Omental fat pad (tissue), 3 donors: ENCODE measurements at regions not wholly inside any gene's neighbourhood (a gene's known extent, or its start where the extent isn't known, plus 50 kb on each side); places are given as distances from the start of the nearest gene placed in this dataset.

Source experiments
- ATAC-seq: fragments of 150-250 bp; one replicate; pipeline ENCODE4 v1.9.1; 2016; ENCODE audit warnings: mild to moderate bottlenecking, moderate library complexity; ENCODE audit not compliant: low FRiP score
- DNase-seq: peaks from one replicate; pipeline ENCODE4 v3.0.0-alpha.2; 2019; ENCODE audit warnings: low spot score
- CTCF ChIP-seq, 3 donors: fragments of 450-650 bp; IDR thresholded peaks; one replicate each; pipeline ENCODE4 v1.5.1; 2016 to 2017; ENCODE audit warnings: antibody characterized with exemption in 3 of 3, mild to moderate bottlenecking in 3 of 3, moderate library complexity in 2 of 3

- no peak for TF ChIP-seq CTCF (IDR thresholded peaks at IDR 0.05)
Measured at GRCh38 chr3:146382386-146382785, 87.0 kb downstream of the PLSCR2 start.

GRCh38 chr3:146380046-146380445, 89.3 kb downstream of the PLSCR2 start:
- DNase-seq, result no peak
- ATAC-seq, result no peak
- no peak for TF ChIP-seq CTCF (IDR thresholded peaks at IDR 0.05)

More at GRCh38 chr3:146382386-146382785, 87.0 kb downstream of the PLSCR2 start:
- DNase-seq (no peak), ATAC-seq (no peak)

- TF ChIP-seq CTCF (IDR thresholded peaks at IDR 0.05), result no peak
- DNase-seq (no peak), ATAC-seq (no peak)
Measured at GRCh38 chr3:146375219-146375618, 94.1 kb downstream of the PLSCR2 start.

GRCh38 chr3:146374146-146374545, 95.2 kb downstream of the PLSCR2 start:
- ATAC-seq (no peak), DNase-seq (no peak)
- no peak for TF ChIP-seq CTCF (IDR thresholded peaks at IDR 0.05)

GRCh38 chr3:146371902-146372301, 97.5 kb downstream of the PLSCR2 start:
- DNase-seq (no peak), ATAC-seq (no peak)
- no peak for TF ChIP-seq CTCF (IDR thresholded peaks at IDR 0.05)

GRCh38 chr3:146368882-146369523, 100.4 kb downstream of the PLSCR2 start:
- no peak for DNase-seq
- ATAC-seq, result no peak

More at GRCh38 chr3:146368882-146369523, 100.4 kb downstream of the PLSCR2 start:
- TF ChIP-seq CTCF (IDR thresholded peaks at IDR 0.05), result no peak
